Activated CD4-positive, alpha-beta T cell treated with anti-CD3 and anti-CD28 coated beads, Interleukin-2, amount 10 ng/mL, durations not matched to agents 24 days and 14 days (primary cell): ENCODE measurements at regions not wholly inside any gene's neighbourhood (a gene's known extent, or its start where the extent isn't known, plus 50 kb on each side); places are given as distances from the start of the nearest gene placed in this dataset.
"Not testable (repeated sequence)": the region's sequence is repeated elsewhere in the genome, so short reads cannot be mapped to it uniquely, and the experiment has no call there.

Experiments used
- DNase-seq: peaks from one replicate; pipeline ENCODE4 v3.0.0; 2022
- H3K27ac Mint-ChIP-seq: one replicate; pipeline ENCODE4 v1.8.0; 2022; ENCODE audit warnings: mild to moderate bottlenecking, mixed read lengths
- H3K27me3 Mint-ChIP-seq: one replicate; pipeline ENCODE4 v1.8.0; 2022; ENCODE audit warnings: mixed read lengths
- H3K36me3 Mint-ChIP-seq: one replicate; pipeline ENCODE4 v1.8.0; 2022; ENCODE audit warnings: low read depth, mild to moderate bottlenecking, mixed read lengths
- H3K4me1 Mint-ChIP-seq: one replicate; pipeline ENCODE4 v1.8.0; 2021; ENCODE audit warnings: mixed read lengths
- H3K4me3 Mint-ChIP-seq: one replicate; pipeline ENCODE4 v1.8.0; 2022; ENCODE audit warnings: mild to moderate bottlenecking, moderate library complexity, mixed read lengths
- H3K9me3 Mint-ChIP-seq: one replicate; pipeline ENCODE4 v1.8.0; 2021; ENCODE audit warnings: mixed read lengths
- intact Hi-C: fragments of 100-400 bp; cut with micrococcal nuclease; formaldehyde crosslinking; loops from one replicate; pipeline ENCODE4 v1.15.1; 2023

GRCh38 chr9:39463696-39464095, 108.2 kb downstream of the SPATA31A1 start:
- H3K36me3 Mint-ChIP-seq, H3K27me3 Mint-ChIP-seq, H3K4me1 Mint-ChIP-seq, intact Hi-C loops, H3K9me3 Mint-ChIP-seq, H3K27ac Mint-ChIP-seq: not testable (repeated sequence)
- DNase-seq = peak; percentile 59
- H3K4me3 Mint-ChIP-seq = peak overlapping the region; percentile 91

GRCh38 chr9:39464122-39464777, 108.8 kb downstream of the SPATA31A1 start:
- peak; percentile 92 for DNase-seq
- H3K4me3 Mint-ChIP-seq = peak overlapping the region; percentile 91
- H3K27me3 Mint-ChIP-seq, H3K4me1 Mint-ChIP-seq, intact Hi-C loops, H3K9me3 Mint-ChIP-seq, H3K36me3 Mint-ChIP-seq: not testable (repeated sequence)
- H3K27ac Mint-ChIP-seq = peak overlapping the region; percentile 83

DNA sequence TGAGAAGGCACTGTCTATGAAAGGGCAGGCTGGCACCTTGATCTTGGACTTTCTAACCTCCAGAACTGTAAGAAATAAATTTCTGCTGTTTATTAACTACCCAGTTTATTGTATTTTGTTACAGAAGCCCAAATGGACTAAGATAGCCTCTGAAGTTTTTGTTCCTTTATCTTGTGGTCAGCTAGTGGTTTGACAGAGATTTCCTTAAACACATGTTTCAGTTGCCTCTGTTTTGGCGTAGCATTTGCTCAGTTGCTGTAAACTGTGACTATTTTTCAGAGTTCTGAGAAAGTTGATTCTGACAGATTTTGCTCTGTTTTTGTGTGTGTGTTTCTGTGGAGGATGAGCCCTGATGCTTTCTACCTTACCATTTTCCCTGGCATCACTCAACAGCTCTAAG, 119.0 kb downstream of the SPATA31A1 start:
- DNase-seq, intact Hi-C loops, H3K4me1 Mint-ChIP-seq, H3K27ac Mint-ChIP-seq, H3K4me3 Mint-ChIP-seq, H3K27me3 Mint-ChIP-seq, H3K36me3 Mint-ChIP-seq, H3K9me3 Mint-ChIP-seq: not testable (repeated sequence)

DNA sequence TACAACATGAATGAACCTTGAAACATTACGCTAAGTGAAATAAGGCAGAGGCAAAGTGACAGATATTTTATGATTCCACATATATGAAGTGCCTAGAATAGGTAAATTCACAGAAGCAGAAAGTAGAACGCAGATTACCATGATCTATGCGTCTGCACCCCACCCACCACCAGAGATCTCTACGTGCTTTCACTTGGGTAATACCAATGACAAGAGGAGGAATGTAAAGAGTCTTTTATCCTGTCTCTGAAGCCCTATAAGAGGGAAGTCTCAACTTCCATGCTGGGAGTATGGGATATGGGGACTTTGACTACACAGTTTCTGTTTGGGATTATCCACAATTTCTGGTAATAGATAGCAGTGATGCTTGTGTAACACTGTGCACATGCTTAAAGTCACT, 127.6 kb downstream of the SPATA31A1 start:
- DNase-seq, intact Hi-C loops, H3K4me1 Mint-ChIP-seq, H3K27ac Mint-ChIP-seq, H3K27me3 Mint-ChIP-seq, H3K4me3 Mint-ChIP-seq, H3K36me3 Mint-ChIP-seq, H3K9me3 Mint-ChIP-seq: not testable (repeated sequence)

- DNase-seq, H3K36me3 Mint-ChIP-seq, H3K27me3 Mint-ChIP-seq, H3K9me3 Mint-ChIP-seq, H3K27ac Mint-ChIP-seq, H3K4me1 Mint-ChIP-seq, H3K4me3 Mint-ChIP-seq, intact Hi-C loops: not testable (repeated sequence)
Measured at GRCh38 chr9:39483880-39484279, 128.4 kb downstream of the SPATA31A1 start.

DNA sequence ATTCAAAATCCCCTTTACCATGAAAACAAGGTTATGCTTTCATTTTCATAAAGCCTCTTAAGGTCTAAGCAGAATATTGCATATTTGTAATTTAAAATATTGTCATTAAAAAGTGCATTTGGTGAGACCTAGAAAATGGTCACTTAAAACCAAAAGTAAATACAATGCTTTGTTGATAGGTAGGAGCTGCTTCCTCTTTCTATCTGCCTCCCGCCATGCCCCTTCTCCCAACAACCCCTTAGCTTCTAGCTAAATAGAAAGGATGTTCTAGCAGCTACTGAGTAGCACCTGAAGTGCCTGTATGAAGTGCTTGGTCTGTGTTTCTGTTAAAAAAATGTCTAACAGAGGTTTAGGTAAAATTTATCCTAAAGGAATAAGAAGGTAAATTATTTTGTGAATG, 128.8 kb downstream of the SPATA31A1 start:
- H3K36me3 Mint-ChIP-seq, DNase-seq, H3K4me1 Mint-ChIP-seq, H3K4me3 Mint-ChIP-seq, H3K27ac Mint-ChIP-seq, H3K27me3 Mint-ChIP-seq, H3K9me3 Mint-ChIP-seq, intact Hi-C loops: not testable (repeated sequence)

DNA sequence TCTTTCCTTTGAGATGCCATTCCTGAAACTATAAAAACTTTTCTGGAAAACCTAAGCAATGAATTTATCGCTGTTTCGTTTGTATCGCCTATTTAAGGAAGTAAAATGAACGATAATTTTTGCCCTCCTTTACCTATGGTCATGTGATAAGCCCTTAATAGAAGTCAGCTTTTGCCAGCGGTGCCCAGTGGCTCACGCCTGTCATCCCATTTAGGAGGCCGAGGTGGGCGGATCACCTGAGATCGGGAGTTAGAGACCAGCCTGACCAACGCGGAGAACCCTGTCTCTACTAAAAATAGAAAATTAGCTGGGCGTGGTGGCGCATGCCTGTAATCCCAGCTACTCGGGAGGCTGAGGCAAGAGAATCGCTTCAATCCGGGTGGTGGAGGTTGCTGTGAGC, 132.0 kb downstream of the SPATA31A1 start:
- H3K36me3 Mint-ChIP-seq, H3K27me3 Mint-ChIP-seq, intact Hi-C loops, H3K4me3 Mint-ChIP-seq, H3K27ac Mint-ChIP-seq, H3K4me1 Mint-ChIP-seq, DNase-seq, H3K9me3 Mint-ChIP-seq: not testable (repeated sequence)

DNA sequence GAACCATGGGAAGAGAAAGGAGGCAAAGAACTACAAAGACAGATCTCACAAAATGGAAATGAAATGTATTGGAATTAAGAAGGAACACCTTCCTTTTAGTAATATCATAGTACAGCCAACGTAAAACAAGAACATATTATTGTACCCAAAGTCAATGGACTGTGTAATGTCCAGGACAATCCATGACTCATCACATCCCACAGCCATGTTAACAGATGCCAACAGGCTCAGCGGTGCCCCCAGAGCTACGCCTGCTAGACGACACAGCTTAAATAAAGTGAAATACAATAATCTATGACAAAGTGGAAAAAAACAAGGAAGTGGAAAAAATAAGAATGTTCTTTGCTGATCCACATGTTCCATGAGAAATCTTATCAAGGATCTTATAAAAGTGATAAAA, 140.8 kb downstream of the SPATA31A1 start:
- H3K4me1 Mint-ChIP-seq, H3K27me3 Mint-ChIP-seq, DNase-seq, intact Hi-C loops, H3K4me3 Mint-ChIP-seq, H3K36me3 Mint-ChIP-seq, H3K27ac Mint-ChIP-seq, H3K9me3 Mint-ChIP-seq: not testable (repeated sequence)

- H3K27ac Mint-ChIP-seq, H3K9me3 Mint-ChIP-seq, H3K4me1 Mint-ChIP-seq, intact Hi-C loops, DNase-seq, H3K4me3 Mint-ChIP-seq, H3K36me3 Mint-ChIP-seq, H3K27me3 Mint-ChIP-seq: not testable (repeated sequence)
Measured at GRCh38 chr9:39503178-39503577, 147.7 kb downstream of the SPATA31A1 start.

GRCh38 chr9:39527387-39528029, 172.0 kb downstream of the SPATA31A1 start:
- H3K27ac Mint-ChIP-seq, H3K27me3 Mint-ChIP-seq, H3K4me1 Mint-ChIP-seq, DNase-seq, intact Hi-C loops, H3K36me3 Mint-ChIP-seq, H3K9me3 Mint-ChIP-seq, H3K4me3 Mint-ChIP-seq: not testable (repeated sequence)

GRCh38 chr9:39532597-39532996, 177.1 kb downstream of the SPATA31A1 start:
- H3K27ac Mint-ChIP-seq, H3K36me3 Mint-ChIP-seq, H3K4me1 Mint-ChIP-seq, H3K9me3 Mint-ChIP-seq, H3K27me3 Mint-ChIP-seq, DNase-seq, intact Hi-C loops, H3K4me3 Mint-ChIP-seq: not testable (repeated sequence)

DNA sequence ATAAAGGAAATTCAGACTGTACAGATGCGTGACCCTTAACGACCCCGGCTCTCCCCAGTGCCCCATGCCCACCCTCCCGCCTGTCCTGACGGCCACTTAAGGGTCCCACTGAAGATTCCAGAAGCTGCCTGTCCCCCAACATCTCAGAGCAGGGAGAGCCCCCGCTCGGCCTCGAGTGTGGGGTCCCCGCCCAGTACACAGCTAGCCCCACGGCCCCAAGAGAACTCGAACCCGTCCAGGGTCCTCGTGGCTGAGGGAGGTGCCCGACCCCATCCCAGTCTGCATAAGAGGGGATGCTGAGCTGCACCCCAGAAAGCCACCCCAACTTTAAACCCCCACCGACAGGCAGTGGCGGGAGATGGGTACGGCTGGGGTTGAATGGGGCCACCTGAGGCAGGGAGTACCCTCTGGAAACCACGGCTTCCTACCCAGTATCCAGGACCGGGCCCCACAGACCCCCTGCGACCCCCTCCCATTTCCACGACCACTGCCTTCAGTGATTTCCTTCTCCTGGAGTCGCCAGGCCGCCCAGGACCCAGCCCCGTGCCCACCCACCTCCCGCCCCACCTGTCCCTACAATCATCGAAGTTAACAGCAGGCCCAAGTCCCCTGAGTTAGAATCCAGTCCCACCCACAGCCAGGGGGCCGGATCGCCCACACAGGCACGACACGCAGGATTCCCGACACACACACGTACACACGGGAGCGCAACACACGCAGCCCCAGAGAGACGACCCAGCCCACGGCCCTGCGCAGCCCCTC, 177.7 kb downstream of the SPATA31A1 start:
- H3K36me3 Mint-ChIP-seq, DNase-seq, H3K4me1 Mint-ChIP-seq, H3K27me3 Mint-ChIP-seq, H3K9me3 Mint-ChIP-seq, H3K4me3 Mint-ChIP-seq, H3K27ac Mint-ChIP-seq, intact Hi-C loops: not testable (repeated sequence)

- H3K4me1 Mint-ChIP-seq = not testable (repeated sequence)
Measured at GRCh38 chr9:39533763-39534548, 178.5 kb downstream of the SPATA31A1 start.

GRCh38 chr9:39534897-39535296, 179.4 kb downstream of the SPATA31A1 start:
- H3K4me1 Mint-ChIP-seq, H3K9me3 Mint-ChIP-seq, intact Hi-C loops, H3K27me3 Mint-ChIP-seq, H3K27ac Mint-ChIP-seq, DNase-seq, H3K4me3 Mint-ChIP-seq, H3K36me3 Mint-ChIP-seq: not testable (repeated sequence)

More at GRCh38 chr9:39533763-39534548, 178.5 kb downstream of the SPATA31A1 start:
- H3K36me3 Mint-ChIP-seq, H3K27me3 Mint-ChIP-seq, H3K4me3 Mint-ChIP-seq, intact Hi-C loops, H3K9me3 Mint-ChIP-seq, H3K27ac Mint-ChIP-seq, DNase-seq: not testable (repeated sequence)
